ENCODE measurements at regions not wholly inside any gene's neighbourhood (a gene's known extent, or its start where the extent isn't known, plus 50 kb on each side); places are given as distances from the start of the nearest gene placed in this dataset.

GRCh38 chr20:60310560-60311349 is 352.5 kb downstream of the CDH26 start:
- H3K9me3 ChIP-seq (ENCODE audit: control insufficient read depth, insufficient read depth, low read depth, low read length), result no peaks in the 10 kb centered on the region
- ChIA-PET CTCF (no interaction called here), POLR2A (no interaction called here)
- DNase-seq (ENCODE audit: low read depth, low spot score), result no peak
- no peak overlapping the region for H3K27ac ChIP-seq (ENCODE audit: low read length)
- no peaks in the 10 kb centered on the region; the same call in 1 of the 2 replicates for H3K27me3 ChIP-seq (ENCODE audit: control insufficient read depth, insufficient read depth, low read length)
- no peaks in the 10 kb centered on the region for H3K4me1 ChIP-seq (ENCODE audit: control insufficient read depth, insufficient read depth, low read length)
- TF ChIP-seq TCF7L2 (IDR thresholded peaks at IDR 0.05; ENCODE audit: low read depth, low read length), result no peak
- TF ChIP-seq REST (IDR thresholded peaks at IDR 0.05; ENCODE audit: insufficient read depth in 1 of 2, low read depth in 2 of 2, low read length in 1 of 2), result no peak
- no peak for TF ChIP-seq POLR2AphosphoS5 (IDR thresholded peaks at IDR 0.05; ENCODE audit: low read depth, low read length)
- TF ChIP-seq SIN3A (IDR thresholded peaks at IDR 0.05; ENCODE audit: borderline replicate concordance, insufficient read depth, low read depth, low read length), result no peak
- no peak for TF ChIP-seq CTCF (IDR thresholded peaks at IDR 0.05)
- H3K36me3 ChIP-seq (ENCODE audit: control insufficient read depth, insufficient read depth, low read length), result no peaks in the 10 kb centered on the region
- BruUV-seq (replicated peaks), result no TSS peak
- ATAC-seq, result no peak
- in situ Hi-C loops (cut with HindIII; ENCODE audit: low pct_unique_long_range_greater_than_20kb, low sequenced_read_pairs), result no loop called here
- intact Hi-C loops (cut with micrococcal nuclease; ENCODE audit: unreplicated experiment), result no loop called here
- H3K4me3 ChIP-seq (ENCODE audit: low read depth in 2 of 2, low read length in 2 of 2), result no peak overlapping the region

GRCh38 chr20:60313191-60313590 is 355.0 kb downstream of the CDH26 start:
- no peaks in the 10 kb centered on the region for H3K4me1 ChIP-seq (ENCODE audit: control insufficient read depth, insufficient read depth, low read length)
- no peaks in the 10 kb centered on the region for H3K9me3 ChIP-seq (ENCODE audit: control insufficient read depth, insufficient read depth, low read depth, low read length)
- POLR2A ChIA-PET, result no interaction called here
- in situ Hi-C loops (cut with HindIII; ENCODE audit: low pct_unique_long_range_greater_than_20kb, low sequenced_read_pairs) (no loop called here), intact Hi-C loops (cut with micrococcal nuclease; ENCODE audit: unreplicated experiment) (no loop called here)
- CTCF ChIA-PET, result no interaction called here
- BruUV-seq (replicated peaks), result no TSS peak
- no peaks in the 10 kb centered on the region; the same call in 1 of the 2 replicates for H3K27me3 ChIP-seq (ENCODE audit: control insufficient read depth, insufficient read depth, low read length)
- H3K4me3 ChIP-seq (ENCODE audit: low read depth in 2 of 2, low read length in 2 of 2), result no peak overlapping the region
- ATAC-seq (no peak), DNase-seq (ENCODE audit: low read depth, low spot score) (no peak)
- TF ChIP-seq SIN3A (IDR thresholded peaks at IDR 0.05; ENCODE audit: borderline replicate concordance, insufficient read depth, low read depth, low read length) (no peak), TCF7L2 (IDR thresholded peaks at IDR 0.05; ENCODE audit: low read depth, low read length) (no peak), POLR2AphosphoS5 (IDR thresholded peaks at IDR 0.05; ENCODE audit: low read depth, low read length) (no peak), REST (IDR thresholded peaks at IDR 0.05; ENCODE audit: insufficient read depth in 1 of 2, low read depth in 2 of 2, low read length in 1 of 2) (no peak), CTCF (IDR thresholded peaks at IDR 0.05) (no peak)
- no peak overlapping the region for H3K27ac ChIP-seq (ENCODE audit: low read length)
- H3K36me3 ChIP-seq (ENCODE audit: control insufficient read depth, insufficient read depth, low read length), result no peaks in the 10 kb centered on the region

Data from Panc1 (cell line).